NCI-H146 treated with DMSO at 0.1 percent for 48 hours (cell line): ENCODE measurements at regions not wholly inside any gene's neighbourhood (a gene's known extent, or its start where the extent isn't known, plus 50 kb on each side); places are given as distances from the start of the nearest gene placed in this dataset.

Experiments used
- DNase-seq: peaks from one replicate; lab custom pipeline; 2025; ENCODE audit not compliant: unreplicated experiment; lab: John Stamatoyannopoulos, UW

- no peak for DNase-seq
Observed at GRCh38 chr5:8756498-8757084, 789.3 kb downstream of the SEMA5A start.

GRCh38 chr5:8765886-8766285, 780.0 kb downstream of the SEMA5A start:
- DNase-seq, result no peak

- no peak for DNase-seq
Observed at GRCh38 chr5:8766448-8766847, 779.4 kb downstream of the SEMA5A start.

DNA sequence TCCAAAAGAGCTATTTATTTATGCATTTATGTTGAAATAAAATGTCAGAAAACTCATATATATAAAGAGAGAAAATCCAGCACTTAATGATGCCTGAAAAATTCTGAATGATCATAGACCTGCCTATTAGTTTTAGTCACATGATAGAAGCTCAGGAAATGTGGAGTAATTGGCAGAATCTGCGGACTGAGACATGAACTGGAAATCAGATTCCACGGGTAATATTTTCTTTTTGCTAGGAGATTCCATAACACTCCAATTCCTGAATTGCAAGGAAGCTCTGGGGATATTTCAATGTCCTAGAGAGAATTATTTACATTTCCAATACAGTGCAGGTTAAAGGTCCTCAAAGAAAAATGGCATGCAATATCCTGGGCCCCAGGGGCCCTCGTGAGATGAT, 778.8 kb downstream of the SEMA5A start:
- DNase-seq, result no peak

DNA sequence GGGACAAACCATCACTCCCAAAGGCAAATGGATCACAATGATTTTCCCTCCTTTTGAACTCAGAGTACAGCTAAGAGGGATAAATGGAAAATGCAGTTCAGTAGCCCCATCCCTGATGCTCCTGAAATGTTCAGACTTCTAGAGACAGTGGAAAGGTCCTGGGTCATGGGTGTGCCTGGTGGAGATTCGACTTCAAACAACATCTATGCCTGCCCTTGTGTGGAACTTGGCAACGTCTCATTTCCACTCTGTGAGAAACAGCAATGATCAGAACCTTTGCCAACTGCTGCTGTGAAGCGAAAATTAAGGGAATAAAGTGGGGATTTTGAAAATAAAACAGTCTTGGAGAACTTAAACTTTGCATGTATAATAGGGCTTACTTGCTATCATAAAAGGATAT, 778.1 kb downstream of the SEMA5A start:
- no peak for DNase-seq

GRCh38 chr5:8769631-8770030, 776.2 kb downstream of the SEMA5A start:
- DNase-seq, result no peak

- no peak for DNase-seq
Observed at GRCh38 chr5:8770431-8770830, 775.4 kb downstream of the SEMA5A start.

GRCh38 chr5:8773046-8773615, 772.7 kb downstream of the SEMA5A start:
- DNase-seq, result no peak

GRCh38 chr5:8784692-8785091, 761.2 kb downstream of the SEMA5A start:
- no peak for DNase-seq

GRCh38 chr5:8788246-8788645, 757.6 kb downstream of the SEMA5A start:
- no peak for DNase-seq

- no peak for DNase-seq
Observed at GRCh38 chr5:8805653-8806052, 740.2 kb downstream of the SEMA5A start.

DNA sequence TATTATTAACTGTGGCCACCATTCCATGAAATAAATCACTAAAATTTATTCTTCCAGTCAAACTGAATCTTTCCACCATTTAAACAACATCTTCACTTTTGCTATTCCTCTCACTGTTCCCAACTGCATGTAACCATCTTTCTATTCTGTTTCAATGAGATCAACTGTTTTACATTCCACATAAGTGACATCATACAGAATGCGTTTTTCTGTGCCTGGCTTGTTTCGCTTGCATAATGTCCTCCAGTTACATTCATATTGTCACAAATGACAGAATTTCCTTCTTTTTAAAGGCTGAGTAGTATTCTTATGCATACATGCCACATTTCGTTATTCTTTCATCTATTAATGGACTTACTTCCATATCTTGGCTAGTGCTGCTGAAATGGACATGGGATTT, 738.2 kb downstream of the SEMA5A start:
- no peak for DNase-seq

- DNase-seq, result no peak
Observed at GRCh38 chr5:8811581-8811980, 734.3 kb downstream of the SEMA5A start.

DNA sequence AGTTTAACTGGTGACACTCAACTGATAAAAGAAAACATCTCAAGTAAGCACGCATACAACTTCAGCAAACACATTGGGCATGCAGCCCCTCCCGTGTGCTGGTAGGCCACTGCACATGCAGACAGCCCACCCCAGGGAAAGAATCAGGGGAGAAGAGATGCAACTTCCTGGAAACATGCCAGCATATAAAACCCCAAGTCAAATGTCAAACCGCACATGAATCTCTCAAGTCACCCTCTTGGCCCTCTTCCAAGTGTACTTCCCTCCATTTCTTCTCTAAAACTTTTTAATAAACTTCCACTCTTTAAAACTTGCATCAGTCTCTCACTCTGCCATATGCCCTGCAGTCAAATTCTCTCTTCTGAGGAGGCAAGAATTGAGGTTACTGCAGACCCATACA, 732.7 kb downstream of the SEMA5A start:
- no peak for DNase-seq

DNA sequence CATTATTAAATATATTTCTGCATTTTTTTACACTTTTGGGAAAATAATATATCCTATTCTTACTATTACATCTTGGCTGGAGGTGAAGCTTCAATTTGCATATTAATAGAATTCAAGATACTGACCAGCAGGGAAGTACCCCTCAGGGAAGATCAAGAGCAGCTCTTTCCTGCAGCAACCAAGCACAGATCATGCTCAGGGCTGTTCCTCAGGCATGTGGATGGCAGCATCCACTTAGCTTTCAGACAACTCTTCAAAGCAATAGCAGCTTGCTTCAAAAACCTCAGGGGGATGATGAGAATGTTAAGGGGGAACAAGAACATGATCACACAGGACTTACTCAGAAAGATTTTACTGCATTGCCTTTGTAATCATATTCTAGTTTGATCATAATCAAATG, 731.8 kb downstream of the SEMA5A start:
- DNase-seq, result no peak

DNA sequence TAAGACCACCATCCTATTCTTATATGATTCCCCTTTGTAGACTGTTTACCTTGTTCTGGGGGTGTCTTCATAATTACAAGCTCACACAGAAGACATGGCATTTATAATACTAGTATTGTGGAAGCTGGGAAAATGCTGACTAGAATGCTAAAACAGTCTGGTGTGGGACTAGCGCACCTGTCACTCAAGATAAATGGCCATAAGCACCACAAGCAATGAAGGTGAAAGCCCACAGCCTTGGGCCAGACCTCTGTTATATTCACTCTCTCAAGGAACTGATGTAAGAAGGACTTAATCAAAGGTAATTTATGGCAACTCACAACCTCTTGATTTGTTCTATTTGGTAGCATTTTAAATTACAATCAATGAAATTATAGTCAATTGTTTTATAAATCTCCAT, 721.5 kb downstream of the SEMA5A start:
- DNase-seq, result no peak

DNA sequence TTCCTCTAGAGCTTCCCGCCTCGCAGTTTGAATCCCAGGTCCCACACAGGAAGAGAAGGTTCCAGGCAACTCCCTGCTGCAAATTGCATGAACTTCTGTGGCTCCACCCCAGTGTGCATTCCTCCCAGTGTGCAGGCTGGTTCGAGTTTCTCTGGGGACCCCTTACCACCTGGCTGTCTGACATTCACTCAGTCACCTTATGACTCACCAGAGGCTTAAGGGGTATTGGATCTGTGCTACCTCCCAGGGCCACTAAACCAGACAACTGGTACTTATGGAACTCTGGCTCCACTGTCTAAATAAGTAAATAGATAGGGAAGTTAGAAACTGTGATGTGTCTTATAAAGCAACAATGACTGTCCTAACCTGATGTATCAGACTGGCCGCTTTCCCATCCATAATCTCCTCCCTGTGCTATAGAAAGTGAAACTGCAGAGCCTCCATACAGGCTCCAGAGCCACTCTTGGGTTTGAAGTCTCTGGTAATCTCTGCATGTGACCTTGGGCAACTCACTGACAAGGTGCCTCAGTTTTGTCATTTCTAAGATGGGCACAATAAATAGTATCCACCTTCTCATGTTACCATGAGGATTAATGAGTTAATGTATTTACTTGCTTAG, 720.6 kb downstream of the SEMA5A start:
- DNase-seq, result no peak

- DNase-seq, result no peak
Observed at GRCh38 chr5:8826508-8826907, 719.4 kb downstream of the SEMA5A start.

GRCh38 chr5:8827696-8828095, 718.2 kb downstream of the SEMA5A start:
- DNase-seq, result no peak

DNA sequence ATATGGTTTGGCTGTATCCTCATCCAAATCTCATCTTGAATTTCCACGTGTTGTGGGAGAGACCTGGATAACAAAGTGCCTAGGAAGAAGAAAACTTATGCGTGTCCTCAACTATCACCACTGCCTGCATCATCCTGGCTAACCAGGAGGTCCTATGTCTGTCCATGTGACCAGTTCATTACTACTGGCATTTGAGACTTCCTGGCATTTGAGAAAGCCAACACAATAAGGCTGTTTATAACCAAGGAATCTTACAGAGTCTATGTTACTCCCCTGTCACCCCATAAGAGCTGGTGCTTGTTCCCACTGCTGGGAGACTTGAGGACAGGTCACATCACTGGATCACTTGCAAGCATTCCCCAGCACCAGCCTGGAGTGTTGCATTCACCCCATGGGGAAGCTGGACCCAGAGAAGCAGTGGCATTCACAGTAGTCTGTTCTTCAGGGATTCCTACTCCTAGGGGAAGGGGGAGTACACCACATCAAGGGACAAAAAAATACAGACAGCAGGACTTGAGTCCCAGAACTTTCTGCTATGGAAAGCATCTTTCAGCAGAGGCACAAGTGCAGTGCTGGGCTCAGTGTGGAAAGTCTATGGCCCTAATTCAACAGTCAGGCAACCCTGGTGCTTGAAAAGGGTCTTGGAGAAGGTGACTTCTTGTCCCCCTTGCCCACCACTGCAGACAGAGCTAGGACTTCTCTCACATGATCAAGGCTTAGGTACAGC, 717.1 kb downstream of the SEMA5A start:
- DNase-seq, result no peak

- no peak for DNase-seq
Observed at GRCh38 chr5:8829323-8830029, 716.4 kb downstream of the SEMA5A start.

GRCh38 chr5:8831251-8831650, 714.6 kb downstream of the SEMA5A start:
- DNase-seq, result no peak
